ENCODE measurements at regions not wholly inside any gene's neighbourhood (a gene's known extent, or its start where the extent isn't known, plus 50 kb on each side); places are given as distances from the start of the nearest gene placed in this dataset.

GRCh38 chr6:27669624-27670301 is 196.9 kb upstream of the ZNF184 start:
- no peaks in the 10 kb centered on the region for H3K4me1 ChIP-seq (ENCODE audit: control insufficient read depth in 4 of 4, insufficient read depth in 4 of 4, low read length in 3 of 4)
- DNase-seq (ENCODE audit: low spot score) = no peak
- no peak overlapping the region for H3K27ac ChIP-seq (ENCODE audit: low read depth in 1 of 2, low read length in 2 of 2)
- H3K9ac ChIP-seq (ENCODE audit: low read depth in 1 of 2, low read length in 2 of 2) = no peak overlapping the region
- H3K9me3 ChIP-seq (ENCODE audit: control insufficient read depth in 4 of 4, low read length in 3 of 4) = peaks cover 0 to 15% (median 5%) of the 10 kb centered on the region in 4 donors
- no peaks in the 10 kb centered on the region for H3K36me3 ChIP-seq (ENCODE audit: control insufficient read depth in 4 of 4, insufficient read depth in 3 of 4, low read depth in 1 of 4, low read length in 3 of 4)
- peaks cover 5 to 26% (median 10%) of the 10 kb centered on the region in 4 donors for H3K27me3 ChIP-seq (ENCODE audit: control insufficient read depth in 4 of 4, insufficient read depth in 4 of 4, low read length in 3 of 4)
- TF ChIP-seq RAD21 (IDR thresholded peaks at IDR 0.05) (no peak), MAX (IDR thresholded peaks at IDR 0.05) (no peak), EGR1 (IDR thresholded peaks at IDR 0.05; ENCODE audit: low read depth in 2 of 2) (no peak), FOXA1 (IDR thresholded peaks at IDR 0.05) (no peak), REST (IDR thresholded peaks at IDR 0.05) (no peak), FOXA2 (IDR thresholded peaks at IDR 0.05) (no peak), JUND (IDR thresholded peaks at IDR 0.05) (no peak)
- H3K4me3 ChIP-seq (ENCODE audit: low read depth in 1 of 3, low read length in 3 of 3) = no peak overlapping the region
- 19% methylated on average over 18 of the region's 18 CpGs for WGBS

- Histone ChIP-seq H3K4me1 (ENCODE audit: control insufficient read depth in 4 of 4, insufficient read depth in 4 of 4, low read length in 3 of 4) (no peaks in the 10 kb centered on the region), H3K27ac (ENCODE audit: low read depth in 1 of 2, low read length in 2 of 2) (no peak overlapping the region), H3K4me3 (ENCODE audit: low read depth in 1 of 3, low read length in 3 of 3) (no peak overlapping the region), H3K9ac (ENCODE audit: low read depth in 1 of 2, low read length in 2 of 2) (no peak overlapping the region), H3K9me3 (ENCODE audit: control insufficient read depth in 4 of 4, low read length in 3 of 4) (peaks cover 0 to 15% (median 5%) of the 10 kb centered on the region in 4 donors), H3K36me3 (ENCODE audit: control insufficient read depth in 4 of 4, insufficient read depth in 3 of 4, low read depth in 1 of 4, low read length in 3 of 4) (no peaks in the 10 kb centered on the region), H3K27me3 (ENCODE audit: control insufficient read depth in 4 of 4, insufficient read depth in 4 of 4, low read length in 3 of 4) (peaks cover 5 to 26% (median 10%) of the 10 kb centered on the region in 4 donors)
- WGBS = 16% methylated on average over 11 of the region's 11 CpGs
- TF ChIP-seq RXRA (IDR thresholded peaks at IDR 0.05) = no peak
- no peak for TF ChIP-seq ATF3 (IDR thresholded peaks at IDR 0.05)
- TF ChIP-seq HNF4G (IDR thresholded peaks at IDR 0.05) = no peak
- no peak for TF ChIP-seq RAD21 (IDR thresholded peaks at IDR 0.05)
- TF ChIP-seq YY1 (IDR thresholded peaks at IDR 0.05) = no peak
- TF ChIP-seq ZBTB33 (IDR thresholded peaks at IDR 0.05) = no peak
- TF ChIP-seq HNF4A (conservative IDR thresholded peaks at IDR 0.05) = no peak
- no peak for TF ChIP-seq EGR1 (IDR thresholded peaks at IDR 0.05; ENCODE audit: low read depth in 2 of 2)
- no peak for TF ChIP-seq NR2F2 (IDR thresholded peaks at IDR 0.05)
- DNase-seq (ENCODE audit: low spot score) = no peak
Observed at GRCh38 chr6:27669295-27669623, 196.4 kb upstream of the ZNF184 start.
